MG63 (cell line): ENCODE measurements at regions not wholly inside any gene's neighbourhood (a gene's known extent, or its start where the extent isn't known, plus 50 kb on each side); places are given as distances from the start of the nearest gene placed in this dataset.
"Not testable (repeated sequence)": the region's sequence is repeated elsewhere in the genome, so short reads cannot be mapped to it uniquely, and the experiment has no call there.

Experiments
- DNase-seq: peaks from one replicate; pipeline ENCODE4 v3.0.0-alpha.2; 2020
- H3K27me3 ChIP-seq: fragments of 250-450 bp; sonication (Bioruptor Pico); 2 replicates; pipeline ENCODE4 v1.5.1; 2020; ENCODE audit warnings: mild to moderate bottlenecking, moderate library complexity
- H3K36me3 ChIP-seq: fragments of 250-450 bp; sonication (Bioruptor Pico); 2 replicates; pipeline ENCODE4 v1.5.1; 2020; ENCODE audit warnings: mild to moderate bottlenecking, moderate library complexity
- H3K4me3 ChIP-seq: fragments of 250-450 bp; sonication (Bioruptor Pico); 2 replicates; pipeline ENCODE4 v1.5.1; 2020; ENCODE audit warnings: mild to moderate bottlenecking, moderate library complexity
- H3K9me3 ChIP-seq: fragments of 250-450 bp; sonication (Bioruptor Pico); 2 replicates; pipeline ENCODE4 v1.5.1; 2020; ENCODE audit warnings: mild to moderate bottlenecking, moderate library complexity

DNA sequence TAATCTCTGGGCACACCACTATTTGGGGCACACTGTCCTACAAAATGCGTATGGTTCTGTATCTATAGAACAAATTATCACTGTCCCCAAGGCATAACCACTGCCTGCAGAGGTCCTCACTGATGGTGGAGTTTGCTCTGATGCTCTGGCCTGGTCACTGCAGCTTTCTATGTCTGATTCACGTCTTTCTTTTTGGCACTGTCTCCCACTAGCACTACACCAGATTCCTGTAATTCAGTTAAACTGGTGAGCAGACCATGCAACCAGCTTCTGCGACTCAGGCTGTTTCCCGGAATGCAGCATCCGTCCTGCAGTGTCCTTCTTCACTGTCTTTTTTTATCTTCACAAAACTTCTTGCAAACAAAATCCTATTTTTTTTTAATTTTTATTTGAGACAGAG, 112.8 kb downstream of the KLF6 start:
- Histone ChIP-seq H3K4me3 (no peak overlapping the region), H3K36me3 (no peaks in the 10 kb centered on the region), H3K9me3 (no peaks in the 10 kb centered on the region), H3K27me3 (no peaks in the 10 kb centered on the region)
- DNase-seq: no peak

DNA sequence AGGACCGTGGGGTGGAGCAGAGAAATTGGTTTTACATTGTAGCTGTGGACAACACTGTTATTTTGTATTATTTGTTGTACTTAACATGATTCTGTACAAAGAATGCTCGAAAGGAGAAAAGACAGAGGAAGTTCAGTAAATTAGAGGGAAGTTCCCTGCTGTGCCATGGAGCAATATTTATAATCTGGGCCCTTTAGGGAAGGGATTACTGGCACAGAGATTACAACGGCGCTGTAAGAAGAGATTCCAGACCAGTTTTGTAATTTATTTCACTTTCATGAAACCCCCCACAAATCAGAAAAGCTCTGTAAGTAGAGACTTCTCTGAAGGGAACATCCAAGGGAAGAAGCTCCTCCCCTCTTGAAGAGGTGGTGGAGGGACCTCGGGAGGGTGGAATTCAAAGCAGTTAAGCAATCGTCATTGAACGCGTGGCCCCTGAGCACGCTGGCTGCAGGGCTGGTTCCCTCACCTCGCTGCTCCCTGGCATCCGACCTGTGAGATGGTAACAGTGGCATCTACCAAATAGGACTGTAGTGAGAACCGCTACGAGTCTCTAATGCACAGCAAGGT, 113.5 kb downstream of the KLF6 start:
- no peaks in the 10 kb centered on the region for H3K9me3 ChIP-seq
- DNase-seq: no peak

DNA sequence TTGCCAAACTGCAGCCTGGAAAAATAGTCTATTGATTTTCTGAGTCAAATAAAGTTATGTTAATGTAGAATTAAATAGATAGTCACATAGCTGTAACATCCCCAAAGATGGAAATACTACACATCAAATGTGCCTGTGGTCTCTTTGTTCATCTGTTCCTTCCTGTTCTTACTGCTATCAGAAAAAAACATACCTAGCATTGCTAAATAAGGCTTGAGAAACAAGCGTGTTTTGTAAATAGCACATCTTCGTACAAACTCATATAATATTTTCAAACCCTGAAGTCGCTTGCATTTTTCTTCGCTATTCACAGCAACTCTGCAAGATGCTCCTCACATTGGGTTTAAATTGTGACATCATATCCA, 116.1 kb downstream of the KLF6 start:
- H3K9me3 ChIP-seq: no peaks in the 10 kb centered on the region
- H3K36me3 ChIP-seq: no peaks in the 10 kb centered on the region
- no peaks in the 10 kb centered on the region for H3K27me3 ChIP-seq
- DNase-seq: no peak
- H3K4me3 ChIP-seq: no peak overlapping the region

More for the DNA sequence above, 113.5 kb downstream of the KLF6 start:
- Histone ChIP-seq H3K36me3 (no peaks in the 10 kb centered on the region), H3K27me3 (no peaks in the 10 kb centered on the region), H3K4me3 (no peak overlapping the region)

DNA sequence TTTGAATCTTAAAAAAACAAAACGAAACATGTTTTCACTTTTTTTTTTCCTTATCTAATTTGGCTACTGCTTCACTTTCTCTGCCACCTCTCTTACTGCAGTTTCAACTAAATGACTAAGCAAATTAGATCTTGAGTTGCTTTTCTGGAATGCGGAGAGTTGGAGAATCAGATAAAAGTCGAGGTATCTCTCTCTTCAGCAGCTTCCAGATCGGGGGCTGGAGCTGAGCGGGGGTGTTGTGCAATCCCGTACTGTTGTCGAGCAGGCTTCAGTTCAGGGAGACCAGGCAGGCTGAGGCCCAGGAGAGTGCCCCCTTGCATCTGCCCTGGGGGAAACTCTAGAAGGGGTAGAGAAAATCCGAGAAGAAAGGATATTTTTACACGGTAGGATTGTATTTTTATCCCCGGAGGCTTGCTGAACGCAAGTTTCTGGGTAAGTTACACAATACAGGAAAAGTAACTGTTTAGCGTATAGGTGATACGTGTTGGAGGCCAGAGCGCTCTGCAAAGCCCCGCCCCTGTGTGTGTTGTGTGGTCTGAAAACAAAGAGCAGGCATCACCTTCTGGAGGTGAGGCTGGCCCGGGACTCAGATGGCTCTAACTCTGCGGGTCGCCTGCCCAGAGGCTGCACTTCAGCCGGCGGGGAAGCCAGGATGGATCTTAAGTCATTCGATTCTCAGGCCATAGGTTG, 116.6 kb downstream of the KLF6 start:
- no peak overlapping the region for H3K4me3 ChIP-seq

DNA sequence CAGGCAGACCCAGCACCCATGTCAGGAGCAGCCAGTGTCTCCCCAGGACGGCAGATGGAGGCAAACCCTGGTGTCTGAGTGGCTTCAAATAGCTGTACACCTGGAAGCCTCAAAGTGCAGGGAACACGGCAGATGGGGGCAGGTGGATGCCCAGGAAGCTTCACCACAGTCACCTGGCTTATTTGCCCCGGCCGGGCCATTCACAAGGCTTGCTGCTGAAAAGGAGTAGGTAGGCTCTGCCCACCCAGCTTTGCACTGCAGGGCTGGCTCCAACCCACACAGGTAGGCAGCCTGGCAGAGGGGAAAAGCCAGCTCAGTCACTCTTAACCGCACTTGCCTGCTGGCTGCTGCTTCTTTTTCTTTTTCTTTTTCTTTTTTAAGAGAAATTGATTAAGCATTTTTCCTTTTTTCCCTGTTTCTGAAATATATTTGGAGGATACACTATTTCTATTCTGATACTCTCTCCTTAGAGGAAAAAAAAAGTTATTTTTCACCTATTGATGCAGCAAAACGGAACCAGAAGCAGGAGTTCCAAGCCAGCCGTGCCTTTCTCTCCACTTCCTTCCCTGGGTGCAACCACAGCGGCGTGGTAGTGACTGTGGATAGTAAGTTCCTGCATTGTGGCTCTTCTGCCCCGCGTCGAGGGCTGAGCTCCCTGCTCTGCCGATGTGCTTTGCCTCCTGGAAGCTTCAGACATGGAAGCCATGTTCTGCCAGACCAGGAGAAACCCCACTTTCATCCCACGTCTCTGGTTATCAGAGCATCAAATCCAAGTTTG, 118.3 kb downstream of the KLF6 start:
- DNase-seq: no peak
- Histone ChIP-seq H3K4me3 (no peak overlapping the region), H3K27me3 (no peaks in the 10 kb centered on the region), H3K9me3 (no peaks in the 10 kb centered on the region), H3K36me3 (no peaks in the 10 kb centered on the region)

More for the DNA sequence above, 116.6 kb downstream of the KLF6 start:
- H3K36me3 ChIP-seq: no peaks in the 10 kb centered on the region
- no peaks in the 10 kb centered on the region for H3K27me3 ChIP-seq
- H3K9me3 ChIP-seq: no peaks in the 10 kb centered on the region
- DNase-seq: no peak

DNA sequence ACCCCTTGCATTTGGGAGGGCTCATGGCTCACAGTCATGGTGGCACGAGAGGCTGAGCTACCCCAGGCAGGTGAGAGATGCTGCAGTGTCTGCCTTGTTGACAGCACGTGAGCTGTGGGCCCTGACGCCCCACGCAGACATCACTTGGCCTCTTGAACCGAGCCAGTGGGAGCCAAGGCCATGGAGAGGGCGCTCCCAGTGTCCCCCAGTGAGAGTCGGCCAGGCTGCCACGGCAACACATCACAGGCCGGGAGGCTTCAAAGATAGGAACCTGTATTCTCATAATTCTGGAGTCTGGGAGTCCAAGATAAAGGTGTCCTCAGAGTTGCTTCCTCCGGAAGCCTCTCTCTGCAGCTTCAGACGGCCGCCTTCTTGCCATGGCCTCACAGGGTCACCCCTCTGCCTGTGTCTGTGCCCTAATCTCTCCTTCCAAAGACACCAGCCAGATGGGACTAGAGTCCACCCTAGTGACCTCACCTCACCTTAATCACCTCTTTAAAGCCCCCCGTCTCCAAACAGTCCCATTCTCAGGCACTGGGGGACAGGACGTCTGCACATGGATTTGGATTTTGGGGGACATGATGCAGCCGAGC, 119.6 kb downstream of the KLF6 start:
- no peaks in the 10 kb centered on the region for H3K9me3 ChIP-seq
- DNase-seq: no peak
- no peaks in the 10 kb centered on the region for H3K27me3 ChIP-seq
- H3K36me3 ChIP-seq: no peaks in the 10 kb centered on the region
- H3K4me3 ChIP-seq: no peak overlapping the region

DNA sequence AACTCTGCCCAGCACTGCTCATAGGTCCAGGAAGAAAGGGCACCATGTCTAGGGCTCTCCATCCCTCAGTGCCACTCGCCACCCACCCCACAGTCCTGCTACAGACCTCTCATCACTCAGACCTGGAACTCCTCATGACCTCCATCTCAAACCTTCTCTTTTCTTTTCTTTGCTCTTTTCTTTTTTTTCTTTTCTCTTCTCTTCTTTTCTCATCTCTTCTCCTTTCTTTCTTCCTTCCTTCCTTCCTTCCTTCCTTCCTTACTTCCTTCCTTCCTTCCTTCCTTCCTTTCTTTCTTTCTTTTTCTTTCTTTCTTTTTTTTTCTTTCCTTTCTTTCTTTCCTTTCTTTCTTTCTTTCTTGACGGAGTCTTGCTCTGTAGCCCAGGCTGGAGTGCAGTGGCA, 122.2 kb downstream of the KLF6 start:
- no peaks in the 10 kb centered on the region for H3K9me3 ChIP-seq
- no peaks in the 10 kb centered on the region for H3K27me3 ChIP-seq
- no peak for DNase-seq
- no peaks in the 10 kb centered on the region for H3K36me3 ChIP-seq
- no peak overlapping the region for H3K4me3 ChIP-seq

DNA sequence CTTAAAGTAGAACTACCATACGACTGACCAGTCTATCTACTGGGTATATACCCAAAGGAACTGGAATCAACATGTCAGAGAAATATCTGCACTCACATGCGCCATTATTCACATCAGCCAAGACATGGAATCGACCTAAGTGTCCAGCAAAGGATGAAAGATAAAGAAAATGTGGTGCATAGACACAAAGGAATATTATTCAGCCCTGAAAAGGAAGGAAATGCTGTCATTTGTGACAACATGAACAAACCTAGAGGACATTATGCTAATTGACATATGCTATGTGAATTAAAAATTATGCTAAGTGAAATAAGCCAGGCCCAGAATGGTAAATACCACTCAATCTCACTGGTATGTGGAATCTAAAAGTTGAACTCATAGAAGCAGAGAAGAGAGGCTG, 123.7 kb downstream of the KLF6 start:
- no peaks in the 10 kb centered on the region for H3K9me3 ChIP-seq
- DNase-seq: no peak
- no peaks in the 10 kb centered on the region for H3K27me3 ChIP-seq
- no peak overlapping the region for H3K4me3 ChIP-seq
- no peaks in the 10 kb centered on the region for H3K36me3 ChIP-seq

DNA sequence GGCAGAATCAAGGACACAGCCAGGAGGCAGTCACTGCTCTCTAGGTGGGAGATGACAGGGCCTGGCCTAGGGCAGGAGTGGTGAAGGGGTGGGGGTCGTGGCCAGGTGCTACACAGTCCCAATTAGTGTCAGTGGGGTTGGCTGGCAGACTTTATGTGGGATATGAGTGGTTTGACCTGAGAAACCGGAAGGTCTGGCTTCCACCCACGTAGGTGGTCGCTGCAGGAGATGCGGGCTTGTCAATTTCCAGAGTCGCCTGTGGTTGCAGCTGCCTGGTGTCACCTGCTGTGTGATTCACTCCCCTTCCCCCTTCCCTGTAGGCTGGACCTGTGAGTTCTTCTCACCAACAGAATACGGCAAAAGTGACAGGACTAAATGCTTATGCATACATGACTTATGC, 124.3 kb downstream of the KLF6 start:
- Histone ChIP-seq H3K9me3 (no peaks in the 10 kb centered on the region), H3K27me3 (no peaks in the 10 kb centered on the region), H3K36me3 (no peaks in the 10 kb centered on the region), H3K4me3 (no peak overlapping the region)
- no peak for DNase-seq

DNA sequence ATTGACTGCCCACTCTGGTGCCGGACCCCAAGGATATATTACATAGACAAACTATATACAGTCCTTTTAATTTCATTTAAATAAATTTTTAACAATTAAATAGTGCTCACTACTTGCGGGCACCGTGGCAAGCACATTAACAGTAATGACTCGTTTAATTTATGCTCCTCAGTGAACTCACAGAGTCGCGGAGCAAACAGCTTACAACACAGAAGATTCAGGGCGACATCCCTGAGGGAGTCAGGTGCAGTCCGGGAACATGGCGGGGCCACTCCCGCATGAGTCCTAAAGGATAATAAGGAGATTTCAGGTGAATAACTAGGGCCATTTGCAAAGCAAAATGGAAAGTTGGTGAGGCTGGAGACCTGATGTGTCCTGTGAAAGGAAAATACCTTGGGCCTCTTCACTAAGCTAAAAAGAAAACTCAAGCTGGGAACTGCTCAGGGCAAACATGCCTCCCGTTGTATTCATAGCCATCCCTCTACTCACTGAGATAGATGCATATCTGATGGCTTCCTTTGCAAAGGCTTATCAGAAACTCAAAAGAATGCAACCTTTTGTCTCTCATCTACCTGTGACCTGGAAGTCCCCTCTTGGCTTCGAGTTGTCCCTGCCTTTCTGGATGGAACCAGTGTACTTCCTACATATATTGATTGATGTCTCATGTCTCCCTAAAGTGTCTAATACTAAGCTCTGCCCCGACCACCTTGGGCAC, 125.6 kb downstream of the KLF6 start:
- no peak for DNase-seq
- Histone ChIP-seq H3K27me3 (no peaks in the 10 kb centered on the region), H3K4me3 (no peak overlapping the region), H3K36me3 (no peaks in the 10 kb centered on the region), H3K9me3 (no peaks in the 10 kb centered on the region)

DNA sequence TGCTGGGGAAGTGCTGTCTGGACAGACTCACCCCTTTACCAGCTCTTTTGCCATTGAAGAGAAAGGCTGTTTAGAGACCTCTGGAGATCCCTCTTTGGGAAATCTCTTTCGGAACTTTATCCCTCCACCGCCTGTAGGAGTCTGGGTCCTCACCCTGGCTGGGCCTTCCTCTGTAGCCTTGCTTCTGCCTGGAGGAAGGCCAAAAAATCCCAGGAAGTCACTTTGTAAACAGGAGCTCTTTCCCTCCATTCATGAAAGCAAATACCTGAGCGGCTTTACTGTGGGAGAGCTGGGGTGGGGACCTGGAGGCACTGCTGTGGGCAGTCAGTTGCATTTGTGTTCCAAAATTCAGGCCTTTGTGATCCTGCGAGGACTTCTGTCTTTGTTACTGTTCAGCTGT, 126.2 kb downstream of the KLF6 start:
- Histone ChIP-seq H3K4me3 (no peak overlapping the region), H3K9me3 (no peaks in the 10 kb centered on the region), H3K27me3 (no peaks in the 10 kb centered on the region), H3K36me3 (no peaks in the 10 kb centered on the region)
- DNase-seq: no peak

DNA sequence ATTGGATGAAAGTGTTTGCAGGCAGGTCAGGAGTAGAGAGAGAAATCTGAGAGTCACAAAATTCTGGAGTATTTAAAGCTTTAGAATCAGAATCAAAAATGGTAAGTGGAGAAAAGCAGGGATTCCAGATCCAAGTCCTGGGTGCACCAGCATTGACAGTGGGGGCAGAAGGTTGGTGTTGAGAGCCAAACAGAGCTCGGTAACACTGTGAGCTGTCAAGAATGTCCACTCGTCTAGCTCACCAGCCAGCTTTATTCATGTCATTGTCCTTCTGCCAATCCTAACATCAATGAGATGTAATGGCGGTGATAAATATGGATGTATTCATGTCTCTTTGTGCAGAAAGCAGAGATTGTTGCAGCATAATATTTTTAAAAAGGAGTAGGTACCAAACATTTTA, 128.8 kb downstream of the KLF6 start:
- no peaks in the 10 kb centered on the region for H3K27me3 ChIP-seq
- H3K9me3 ChIP-seq: no peaks in the 10 kb centered on the region
- DNase-seq: no peak
- H3K4me3 ChIP-seq: no peak overlapping the region
- no peaks in the 10 kb centered on the region for H3K36me3 ChIP-seq

DNA sequence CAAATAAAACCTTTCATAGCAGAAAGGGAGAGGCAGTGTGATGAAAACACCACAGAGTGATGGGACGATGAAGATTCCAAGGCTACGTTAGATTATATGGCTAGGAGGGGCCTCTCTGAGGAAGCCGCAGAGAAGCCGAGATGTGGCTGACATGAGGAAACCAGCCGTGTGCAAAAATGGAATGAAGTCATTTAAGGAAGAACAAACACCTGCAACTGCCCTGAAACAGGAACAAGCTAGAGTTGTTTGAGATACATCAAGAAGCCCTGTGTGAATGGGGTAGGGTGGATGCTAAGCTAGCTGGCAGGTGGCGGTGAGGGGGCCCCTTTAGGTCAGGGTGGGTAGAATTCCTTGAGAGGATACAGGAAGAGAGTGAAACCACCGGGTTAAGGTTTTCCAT, 129.5 kb downstream of the KLF6 start:
- Histone ChIP-seq H3K4me3 (no peak overlapping the region), H3K36me3 (no peaks in the 10 kb centered on the region), H3K27me3 (no peaks in the 10 kb centered on the region), H3K9me3 (no peaks in the 10 kb centered on the region)
- DNase-seq: no peak

DNA sequence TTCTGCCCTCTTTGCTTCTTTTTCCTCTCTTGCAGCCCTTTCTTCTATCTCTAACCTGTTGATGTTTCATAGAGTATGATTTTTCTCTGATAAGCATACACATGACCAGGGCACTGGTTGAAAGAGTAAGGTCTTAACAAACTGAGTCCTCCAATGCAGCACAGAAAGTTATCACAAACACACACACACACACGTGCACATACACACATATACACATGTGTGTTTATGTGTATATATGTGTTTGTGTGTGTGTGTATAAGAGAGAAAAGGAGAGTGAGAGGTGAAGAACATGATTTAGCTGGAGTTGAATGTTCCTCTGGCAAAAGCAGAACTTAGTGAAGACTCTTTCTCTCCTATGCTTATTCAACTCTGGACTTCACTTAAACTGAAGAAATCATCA, 130.0 kb downstream of the KLF6 start:
- H3K9me3 ChIP-seq: no peaks in the 10 kb centered on the region
- H3K36me3 ChIP-seq: no peaks in the 10 kb centered on the region
- DNase-seq: no peak
- no peaks in the 10 kb centered on the region for H3K27me3 ChIP-seq
- H3K4me3 ChIP-seq: no peak overlapping the region

DNA sequence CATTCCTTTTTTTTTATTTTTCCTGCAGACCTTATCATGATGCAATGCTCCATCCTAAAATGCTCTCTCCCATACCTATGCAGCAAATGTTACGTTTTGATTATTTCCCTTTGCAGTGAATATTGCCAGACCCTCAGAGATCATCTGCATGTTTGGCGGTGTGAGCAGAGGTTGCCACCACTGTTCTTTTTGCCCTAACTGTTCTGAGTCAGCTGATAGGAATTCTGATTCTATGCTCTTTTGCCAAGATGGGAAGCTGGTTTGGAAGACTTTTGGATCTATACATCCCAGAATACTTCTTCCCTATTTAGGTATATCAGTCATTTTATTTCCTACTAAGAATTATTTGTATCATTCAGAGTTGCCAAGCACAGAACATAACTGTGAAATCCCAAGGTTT, 130.5 kb downstream of the KLF6 start:
- Histone ChIP-seq H3K27me3 (no peaks in the 10 kb centered on the region), H3K9me3 (no peaks in the 10 kb centered on the region), H3K36me3 (no peaks in the 10 kb centered on the region), H3K4me3 (no peak overlapping the region)
- peak; percentile 13 for DNase-seq

DNA sequence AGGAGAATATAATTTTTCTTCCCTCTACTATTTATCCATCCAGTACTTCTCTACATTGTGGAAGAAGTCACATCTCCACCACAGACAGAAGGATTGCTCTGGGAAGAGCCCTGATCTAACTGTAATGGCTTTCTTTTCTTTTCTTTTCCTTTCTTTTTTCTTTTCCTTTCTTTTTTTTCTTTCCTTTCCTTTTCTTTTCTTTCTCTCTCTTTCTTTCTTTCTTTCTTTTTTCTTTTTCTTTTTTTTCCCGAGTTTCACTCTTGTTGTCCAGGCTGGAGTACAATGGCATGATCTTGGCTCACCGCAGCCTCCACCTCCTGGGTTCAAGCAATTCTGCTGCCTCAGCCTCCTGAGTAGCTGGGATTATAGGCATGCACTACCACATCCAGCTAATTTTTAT, 131.7 kb downstream of the KLF6 start:
- H3K4me3 ChIP-seq: peak overlapping the region; percentile 32
- not testable (repeated sequence) for DNase-seq, H3K36me3 ChIP-seq, H3K9me3 ChIP-seq, H3K27me3 ChIP-seq

DNA sequence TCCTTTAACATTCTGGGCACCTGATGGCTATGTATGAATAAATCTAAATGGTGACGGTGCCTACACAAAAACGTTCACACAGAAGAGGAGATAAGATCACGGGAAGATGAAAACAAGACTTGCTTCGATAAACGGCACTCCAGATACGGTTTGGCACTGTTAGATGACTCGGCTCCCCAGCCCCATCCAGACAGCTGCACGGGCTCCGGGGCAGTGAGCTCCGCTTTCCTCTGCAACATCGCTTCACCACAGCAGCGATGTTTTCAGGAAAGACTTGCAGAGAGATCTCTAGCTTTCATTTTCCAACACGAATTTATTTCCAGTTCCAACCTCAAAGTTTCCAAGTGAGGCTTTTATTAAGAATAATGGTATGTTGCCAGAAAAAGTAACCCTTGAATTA, 132.1 kb downstream of the KLF6 start:
- peak; percentile 36 for DNase-seq
- Histone ChIP-seq H3K9me3 (no peaks in the 10 kb centered on the region), H3K27me3 (no peaks in the 10 kb centered on the region), H3K36me3 (no peaks in the 10 kb centered on the region), H3K4me3 (peak overlapping the region; percentile 32)
